ENCODE measurements at regions not wholly inside any gene's neighbourhood (a gene's known extent, or its start where the extent isn't known, plus 50 kb on each side); places are given as distances from the start of the nearest gene placed in this dataset.
"Not testable (repeated sequence)": the region's sequence is repeated elsewhere in the genome, so short reads cannot be mapped to it uniquely, and the experiment has no call there.

- Histone ChIP-seq H3K27ac (no peak overlapping the region), H3F3A (ENCODE audit: insufficient read depth, low read depth) (no peaks in the 10 kb centered on the region), H4K20me1 (ENCODE audit: insufficient read depth) (no peaks in the 10 kb centered on the region), H3K79me2 (ENCODE audit: low read depth) (no peaks in the 10 kb centered on the region), H3K4me2 (no peak overlapping the region), H3K4me3 (no peak overlapping the region), H2AFZ (no peak overlapping the region), H3K9me3 (ENCODE audit: insufficient read depth, low read depth) (0 out of 2 replicates have a peak, but pooled peaks cover 3% of the 10 kb centered on the region), H3K9me2 (ENCODE audit: insufficient read depth) (no peaks in the 10 kb centered on the region), H3K27me3 (ENCODE audit: insufficient read depth, low read depth) (no peaks in the 10 kb centered on the region), H3K4me1 (replicated peaks; ENCODE audit: insufficient read depth) (no peaks in the 10 kb centered on the region), H3K36me3 (ENCODE audit: low read depth) (no peaks in the 10 kb centered on the region)
- no peak for DNase-seq
- no TSS peak for BruUV-seq (replicated peaks)
- no peak for TF ChIP-seq EZH2 (IDR thresholded peaks at IDR 0.05; ENCODE audit: low read depth)
- TF ChIP-seq, protein P1, sequence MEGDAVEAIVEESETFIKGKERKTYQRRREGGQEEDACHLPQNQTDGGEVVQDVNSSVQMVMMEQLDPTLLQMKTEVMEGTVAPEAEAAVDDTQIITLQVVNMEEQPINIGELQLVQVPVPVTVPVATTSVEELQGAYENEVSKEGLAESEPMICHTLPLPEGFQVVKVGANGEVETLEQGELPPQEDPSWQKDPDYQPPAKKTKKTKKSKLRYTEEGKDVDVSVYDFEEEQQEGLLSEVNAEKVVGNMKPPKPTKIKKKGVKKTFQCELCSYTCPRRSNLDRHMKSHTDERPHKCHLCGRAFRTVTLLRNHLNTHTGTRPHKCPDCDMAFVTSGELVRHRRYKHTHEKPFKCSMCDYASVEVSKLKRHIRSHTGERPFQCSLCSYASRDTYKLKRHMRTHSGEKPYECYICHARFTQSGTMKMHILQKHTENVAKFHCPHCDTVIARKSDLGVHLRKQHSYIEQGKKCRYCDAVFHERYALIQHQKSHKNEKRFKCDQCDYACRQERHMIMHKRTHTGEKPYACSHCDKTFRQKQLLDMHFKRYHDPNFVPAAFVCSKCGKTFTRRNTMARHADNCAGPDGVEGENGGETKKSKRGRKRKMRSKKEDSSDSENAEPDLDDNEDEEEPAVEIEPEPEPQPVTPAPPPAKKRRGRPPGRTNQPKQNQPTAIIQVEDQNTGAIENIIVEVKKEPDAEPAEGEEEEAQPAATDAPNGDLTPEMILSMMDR (conservative IDR thresholded peaks at IDR 0.05), result no peak
- ChIA-PET CTCF (no interaction called here), POLR2A (ENCODE audit: unreplicated experiment) (no interaction called here)
- intact Hi-C loops (cut with micrococcal nuclease; ENCODE audit: unreplicated experiment), result no loop called here
Observed at GRCh38 chr5:176748967-176749935, 61.1 kb upstream of the UNC5A start.

- H3K4me3 ChIP-seq, result no peak overlapping the region
- H3K36me3 ChIP-seq (ENCODE audit: low read depth), result no peaks in the 10 kb centered on the region
- H4K20me1 ChIP-seq (ENCODE audit: insufficient read depth), result no peaks in the 10 kb centered on the region
- H3K9me3 ChIP-seq (ENCODE audit: insufficient read depth, low read depth), result peaks cover 10% of the 10 kb centered on the region; the same call in 1 of the 2 replicates
- intact Hi-C loops (cut with micrococcal nuclease; ENCODE audit: unreplicated experiment), result no loop called here
- H3F3A ChIP-seq (ENCODE audit: insufficient read depth, low read depth), result 0 out of 2 replicates have a peak, but pooled peaks cover 4% of the 10 kb centered on the region
- no peaks in the 10 kb centered on the region for H3K9me2 ChIP-seq (ENCODE audit: insufficient read depth)
- H3K79me2 ChIP-seq (ENCODE audit: low read depth), result no peaks in the 10 kb centered on the region
- no peak overlapping the region for H3K4me2 ChIP-seq
- no TSS peak for BruUV-seq (replicated peaks)
- TF ChIP-seq EZH2 (IDR thresholded peaks at IDR 0.05; ENCODE audit: low read depth), result no peak
- TF ChIP-seq, protein P1 (conservative IDR thresholded peaks at IDR 0.05), result no peak
- DNase-seq, result no peak
- ChIA-PET POLR2A (ENCODE audit: unreplicated experiment) (no interaction called here), CTCF (no interaction called here)
- no peak overlapping the region for H3K27ac ChIP-seq
- no peaks in the 10 kb centered on the region for H3K27me3 ChIP-seq (ENCODE audit: insufficient read depth, low read depth)
- H3K4me1 ChIP-seq (replicated peaks; ENCODE audit: insufficient read depth), result no peaks in the 10 kb centered on the region
- H2AFZ ChIP-seq, result no peak overlapping the region
Observed at GRCh38 chr5:176750144-176750543, 60.2 kb upstream of the UNC5A start.

DNA sequence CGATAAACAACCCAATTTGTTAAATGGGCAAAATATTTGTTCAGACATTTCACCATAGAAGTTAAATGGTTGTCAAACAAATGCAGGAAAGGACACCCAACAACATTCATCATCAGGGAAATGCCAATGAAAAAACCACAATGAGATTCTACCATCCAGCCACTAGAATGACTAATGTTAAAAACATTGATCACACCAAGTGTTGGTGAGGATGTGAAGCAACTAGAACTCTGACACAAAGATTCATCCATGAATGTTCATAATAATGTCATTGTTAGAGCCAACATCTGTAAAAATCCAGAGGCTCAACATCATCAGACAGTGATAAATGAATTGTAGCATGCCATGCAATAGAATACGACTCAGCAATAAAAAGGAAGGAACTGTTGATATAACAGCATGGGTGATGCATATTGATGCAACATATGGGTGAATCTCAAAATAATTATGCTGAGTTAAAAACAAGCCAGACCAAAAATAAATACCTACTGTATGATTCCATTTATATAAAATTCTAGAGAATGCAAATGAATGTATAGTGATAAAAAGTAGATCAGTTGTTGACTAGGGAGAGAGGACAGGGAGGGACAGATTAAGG, 55.9 kb upstream of the UNC5A start:
- DNase-seq, result peak in 1 of 2 experiments; percentile 40
- 0 out of 2 replicates have a peak, but pooled peaks cover 8% of the 10 kb centered on the region for H3F3A ChIP-seq (ENCODE audit: insufficient read depth, low read depth)
- no peaks in the 10 kb centered on the region for H3K4me1 ChIP-seq (replicated peaks; ENCODE audit: insufficient read depth)
- ChIA-PET POLR2A (ENCODE audit: unreplicated experiment) (no interaction called here), CTCF (no interaction called here)
- TF ChIP-seq, protein P1 (conservative IDR thresholded peaks at IDR 0.05), result no peak
- TF ChIP-seq EZH2 (IDR thresholded peaks at IDR 0.05; ENCODE audit: low read depth), result no peak
- H2AFZ ChIP-seq, result no peak overlapping the region
- H3K36me3 ChIP-seq (ENCODE audit: low read depth), result no peaks in the 10 kb centered on the region
- H3K9me3 ChIP-seq (ENCODE audit: insufficient read depth, low read depth), result peaks cover 10% of the 10 kb centered on the region; the same call in 1 of the 2 replicates
- no peaks in the 10 kb centered on the region for H3K27me3 ChIP-seq (ENCODE audit: insufficient read depth, low read depth)
- no peaks in the 10 kb centered on the region for H4K20me1 ChIP-seq (ENCODE audit: insufficient read depth)
- H3K27ac ChIP-seq, result no peak overlapping the region
- no peak overlapping the region for H3K4me2 ChIP-seq
- no peaks in the 10 kb centered on the region for H3K9me2 ChIP-seq (ENCODE audit: insufficient read depth)
- no peak overlapping the region for H3K4me3 ChIP-seq
- no peaks in the 10 kb centered on the region for H3K79me2 ChIP-seq (ENCODE audit: low read depth)
- no TSS peak for BruUV-seq (replicated peaks)
- intact Hi-C loops (cut with micrococcal nuclease; ENCODE audit: unreplicated experiment), result no loop called here

- H4K20me1 ChIP-seq (ENCODE audit: insufficient read depth); DNase-seq; intact Hi-C loops (cut with micrococcal nuclease; ENCODE audit: unreplicated experiment); H3K4me1 ChIP-seq (replicated peaks; ENCODE audit: insufficient read depth); H3K9me3 ChIP-seq (ENCODE audit: insufficient read depth, low read depth); H3K27ac ChIP-seq; H3K4me3 ChIP-seq; H3F3A ChIP-seq (ENCODE audit: insufficient read depth, low read depth); H3K79me2 ChIP-seq (ENCODE audit: low read depth); H3K27me3 ChIP-seq (ENCODE audit: insufficient read depth, low read depth); H3K36me3 ChIP-seq (ENCODE audit: low read depth); H2AFZ ChIP-seq; BruUV-seq (replicated peaks); POLR2A ChIA-PET (ENCODE audit: unreplicated experiment); H3K4me2 ChIP-seq; H3K9me2 ChIP-seq (ENCODE audit: insufficient read depth): not testable (repeated sequence)
- CTCF ChIA-PET, result interaction anchor here (0.6 kb wide), 1 partner anchor 68 kb away, joined by 15 read pairs; no protein-coding TSS in a partner anchor
Observed at GRCh38 chr5:176755593-176755992, 54.8 kb upstream of the UNC5A start.

DNA sequence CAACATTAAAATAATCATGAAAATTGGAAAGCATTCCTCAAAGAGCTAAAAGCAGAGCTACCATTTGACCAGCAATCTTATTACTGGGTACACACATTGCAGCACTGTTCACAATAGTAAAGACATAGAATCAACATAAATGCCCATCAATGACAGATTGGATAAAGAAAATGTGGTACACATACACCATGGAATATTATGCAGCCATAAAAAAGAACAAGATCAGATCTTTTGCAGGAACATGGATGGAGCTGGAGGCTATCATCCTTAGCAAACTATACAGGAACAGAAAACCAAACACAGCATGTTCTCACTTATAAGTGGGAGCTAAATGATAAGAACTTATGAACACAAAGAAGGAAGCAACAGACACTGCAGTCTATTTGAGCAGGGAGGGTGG, 52.8 kb upstream of the UNC5A start:
- CTCF ChIA-PET; POLR2A ChIA-PET (ENCODE audit: unreplicated experiment); H3K4me3 ChIP-seq; H3K4me2 ChIP-seq; H3K9me2 ChIP-seq (ENCODE audit: insufficient read depth); intact Hi-C loops (cut with micrococcal nuclease; ENCODE audit: unreplicated experiment); H3F3A ChIP-seq (ENCODE audit: insufficient read depth, low read depth); H3K9me3 ChIP-seq (ENCODE audit: insufficient read depth, low read depth); H3K79me2 ChIP-seq (ENCODE audit: low read depth); H3K27me3 ChIP-seq (ENCODE audit: insufficient read depth, low read depth); H3K27ac ChIP-seq; BruUV-seq (replicated peaks); H2AFZ ChIP-seq; H4K20me1 ChIP-seq (ENCODE audit: insufficient read depth); H3K36me3 ChIP-seq (ENCODE audit: low read depth); H3K4me1 ChIP-seq (replicated peaks; ENCODE audit: insufficient read depth); DNase-seq: not testable (repeated sequence)
